ENCODE measurements at regions not wholly inside any gene's neighbourhood (a gene's known extent, or its start where the extent isn't known, plus 50 kb on each side); places are given as distances from the start of the nearest gene placed in this dataset.

GRCh38 chr3:101976473-101976872, 127.2 kb downstream of the NFKBIZ start:
- no peak for DNase-seq
- Histone ChIP-seq H3K27me3 (replicated peaks; ENCODE audit: control insufficient read depth, insufficient read depth, low read length) (no peaks in the 10 kb centered on the region), H3K4me3 (ENCODE audit: low read depth, low read length) (no peak overlapping the region), H3K9me3 (no peaks in the 10 kb centered on the region), H3K4me1 (no peaks in the 10 kb centered on the region), H3K36me3 (ENCODE audit: control insufficient read depth, insufficient read depth, low read length) (no peaks in the 10 kb centered on the region)
- Mint-ChIP-seq H3K27me3 (ENCODE audit: insufficient read depth, unreplicated experiment) (peaks cover 9% of the 10 kb centered on the region), H3K36me3 (ENCODE audit: insufficient read depth, unreplicated experiment) (no peaks in the 10 kb centered on the region), H3K4me1 (ENCODE audit: low read depth, unreplicated experiment) (no peaks in the 10 kb centered on the region), H3K27ac (ENCODE audit: unreplicated experiment) (no peak overlapping the region), H3K4me3 (ENCODE audit: unreplicated experiment) (no peak overlapping the region), H3K9me3 (ENCODE audit: unreplicated experiment) (no peaks in the 10 kb centered on the region)
- no TSS peak for BruUV-seq (replicated peaks)
- no peak for TF ChIP-seq CTCF (IDR thresholded peaks at IDR 0.05; ENCODE audit: insufficient read depth in 1 of 2, low read depth in 1 of 2, low read length in 1 of 2, severe bottlenecking in 1 of 2, unreplicated experiment in 1 of 2)
- intact Hi-C loops (cut with micrococcal nuclease; ENCODE audit: unreplicated experiment), result loop anchor here (5.0 kb wide), 1 partner anchor 251 kb away; no protein-coding TSS in a partner anchor
- POLR2A ChIA-PET, result no interaction called here
- CTCF ChIA-PET, result interaction anchor here (1.1 kb wide), 1 partner anchor 253 kb away, joined by 4 read pairs; no protein-coding TSS in a partner anchor

GRCh38 chr3:101978348-101978747, 129.0 kb downstream of the NFKBIZ start:
- TF ChIP-seq CTCF (IDR thresholded peaks at IDR 0.05; ENCODE audit: insufficient read depth in 1 of 2, low read depth in 1 of 2, low read length in 1 of 2, severe bottlenecking in 1 of 2, unreplicated experiment in 1 of 2), result no peak
- Mint-ChIP-seq H3K4me3 (ENCODE audit: unreplicated experiment) (no peak overlapping the region), H3K36me3 (ENCODE audit: insufficient read depth, unreplicated experiment) (no peaks in the 10 kb centered on the region), H3K27me3 (ENCODE audit: insufficient read depth, unreplicated experiment) (peaks cover 11% of the 10 kb centered on the region), H3K9me3 (ENCODE audit: unreplicated experiment) (no peaks in the 10 kb centered on the region), H3K4me1 (ENCODE audit: low read depth, unreplicated experiment) (no peaks in the 10 kb centered on the region), H3K27ac (ENCODE audit: unreplicated experiment) (no peak overlapping the region)
- CTCF ChIA-PET, result no interaction called here
- no TSS peak for BruUV-seq (replicated peaks)
- Histone ChIP-seq H3K36me3 (ENCODE audit: control insufficient read depth, insufficient read depth, low read length) (no peaks in the 10 kb centered on the region), H3K9me3 (no peaks in the 10 kb centered on the region), H3K27me3 (replicated peaks; ENCODE audit: control insufficient read depth, insufficient read depth, low read length) (no peaks in the 10 kb centered on the region), H3K4me3 (ENCODE audit: low read depth, low read length) (no peak overlapping the region), H3K4me1 (no peaks in the 10 kb centered on the region)
- POLR2A ChIA-PET, result no interaction called here
- DNase-seq, result no peak
- intact Hi-C loops (cut with micrococcal nuclease; ENCODE audit: unreplicated experiment), result loop anchor here (5.0 kb wide), 1 partner anchor 249 kb away; no protein-coding TSS in a partner anchor

GRCh38 chr3:101979033-101979432, 129.7 kb downstream of the NFKBIZ start:
- H3K4me3 Mint-ChIP-seq (ENCODE audit: unreplicated experiment), result no peak overlapping the region
- H3K36me3 Mint-ChIP-seq (ENCODE audit: insufficient read depth, unreplicated experiment), result no peaks in the 10 kb centered on the region
- Histone ChIP-seq H3K9me3 (no peaks in the 10 kb centered on the region), H3K4me3 (ENCODE audit: low read depth, low read length) (no peak overlapping the region), H3K36me3 (ENCODE audit: control insufficient read depth, insufficient read depth, low read length) (no peaks in the 10 kb centered on the region), H3K27me3 (replicated peaks; ENCODE audit: control insufficient read depth, insufficient read depth, low read length) (no peaks in the 10 kb centered on the region), H3K4me1 (no peaks in the 10 kb centered on the region)
- H3K27ac Mint-ChIP-seq (ENCODE audit: unreplicated experiment), result no peak overlapping the region
- H3K4me1 Mint-ChIP-seq (ENCODE audit: low read depth, unreplicated experiment), result no peaks in the 10 kb centered on the region
- ChIA-PET POLR2A (no interaction called here), CTCF (no interaction called here)
- intact Hi-C loops (cut with micrococcal nuclease; ENCODE audit: unreplicated experiment), result loop anchor here (5.0 kb wide), 1 partner anchor 248 kb away; no protein-coding TSS in a partner anchor
- H3K27me3 Mint-ChIP-seq (ENCODE audit: insufficient read depth, unreplicated experiment), result peaks cover 11% of the 10 kb centered on the region
- no peaks in the 10 kb centered on the region for H3K9me3 Mint-ChIP-seq (ENCODE audit: unreplicated experiment)
- TF ChIP-seq CTCF (IDR thresholded peaks at IDR 0.05; ENCODE audit: insufficient read depth in 1 of 2, low read depth in 1 of 2, low read length in 1 of 2, severe bottlenecking in 1 of 2, unreplicated experiment in 1 of 2), result no peak
- no TSS peak for BruUV-seq (replicated peaks)
- DNase-seq, result no peak

All from Caco-2 (cell line).